GM21515 (cell line): ENCODE measurements at regions not wholly inside any gene's neighbourhood (a gene's known extent, or its start where the extent isn't known, plus 50 kb on each side); places are given as distances from the start of the nearest gene placed in this dataset.

Experiments
- ATAC-seq: cut with Tn5 transposase; IDR thresholded peaks from one replicate; pipeline ENCODE4 v1.9.1; 2021; ENCODE audit not compliant: unreplicated experiment

GRCh38 chr2:67854103-67854743, 208.6 kb downstream of the C1D start:
- ATAC-seq: no peak

- ATAC-seq: no peak
These were observed 208.0 kb downstream of the C1D start for GRCh38 chr2:67854798-67855197.

GRCh38 chr2:67856866-67857265, 205.9 kb downstream of the C1D start:
- ATAC-seq: no peak

GRCh38 chr2:67857836-67858235, 205.0 kb downstream of the C1D start:
- ATAC-seq: no peak

- no peak for ATAC-seq
These were observed 203.9 kb downstream of the C1D start for GRCh38 chr2:67858886-67859285.

- ATAC-seq: no peak
These were observed 196.9 kb downstream of the C1D start for GRCh38 chr2:67865917-67866316.

GRCh38 chr2:67867735-67868134, 195.1 kb downstream of the C1D start:
- ATAC-seq: no peak

- ATAC-seq: no peak
These were observed 191.0 kb downstream of the C1D start for GRCh38 chr2:67871686-67872412.

- no peak for ATAC-seq
These were observed 190.3 kb downstream of the C1D start for GRCh38 chr2:67872481-67872880.

- ATAC-seq: no peak
These were observed 188.9 kb downstream of the C1D start for GRCh38 chr2:67873916-67874315.

GRCh38 chr2:67876176-67876575, 186.6 kb downstream of the C1D start:
- no peak for ATAC-seq

GRCh38 chr2:67877301-67877700, 185.5 kb downstream of the C1D start:
- ATAC-seq: no peak

GRCh38 chr2:67878743-67879142, 184.1 kb downstream of the C1D start:
- ATAC-seq: no peak

- ATAC-seq: no peak
These were observed 183.1 kb downstream of the C1D start for GRCh38 chr2:67879586-67880290.

GRCh38 chr2:67880291-67880761, 182.5 kb downstream of the C1D start:
- no peak for ATAC-seq

- no peak for ATAC-seq
These were observed 181.0 kb downstream of the C1D start for GRCh38 chr2:67881816-67882215.

- no peak for ATAC-seq
These were observed 179.3 kb downstream of the C1D start for GRCh38 chr2:67883316-67884087.

GRCh38 chr2:67888351-67889005, 174.3 kb downstream of the C1D start:
- ATAC-seq: no peak

GRCh38 chr2:67889056-67889455, 173.7 kb downstream of the C1D start:
- ATAC-seq: no peak

GRCh38 chr2:67891642-67892041, 171.2 kb downstream of the C1D start:
- no peak for ATAC-seq
